ENCODE measurements at regions not wholly inside any gene's neighbourhood (a gene's known extent, or its start where the extent isn't known, plus 50 kb on each side); places are given as distances from the start of the nearest gene placed in this dataset.

DNA sequence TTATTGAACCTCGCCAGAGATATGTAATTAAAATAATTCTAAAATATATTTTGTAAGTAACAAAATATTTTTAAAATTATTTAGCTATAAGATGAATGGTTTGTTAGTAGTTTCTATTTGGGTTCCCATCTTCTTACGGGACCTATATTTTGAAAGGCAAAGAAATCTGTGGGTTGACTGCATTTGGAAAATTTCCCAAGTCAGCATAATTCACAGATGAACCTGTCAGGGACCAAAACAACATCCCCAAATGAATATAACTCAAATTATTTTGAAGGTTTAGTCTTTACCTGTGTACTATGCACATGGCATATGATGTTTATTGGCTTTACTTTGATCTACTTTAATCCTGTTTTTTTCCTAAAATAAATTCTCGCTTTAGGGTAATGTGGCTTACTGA lies 607.4 kb upstream of the JAG1 start:
- Mint-ChIP-seq H3K27ac (no peak overlapping the region), H3K4me3 (no peak overlapping the region), H3K9me3 (no peaks in the 10 kb centered on the region), H3K4me1 (ENCODE audit: low read depth) (no peaks in the 10 kb centered on the region), H3K36me3 (ENCODE audit: low read depth) (no peaks in the 10 kb centered on the region), H3K27me3 (no peaks in the 10 kb centered on the region)
- DNase-seq = no peak

DNA sequence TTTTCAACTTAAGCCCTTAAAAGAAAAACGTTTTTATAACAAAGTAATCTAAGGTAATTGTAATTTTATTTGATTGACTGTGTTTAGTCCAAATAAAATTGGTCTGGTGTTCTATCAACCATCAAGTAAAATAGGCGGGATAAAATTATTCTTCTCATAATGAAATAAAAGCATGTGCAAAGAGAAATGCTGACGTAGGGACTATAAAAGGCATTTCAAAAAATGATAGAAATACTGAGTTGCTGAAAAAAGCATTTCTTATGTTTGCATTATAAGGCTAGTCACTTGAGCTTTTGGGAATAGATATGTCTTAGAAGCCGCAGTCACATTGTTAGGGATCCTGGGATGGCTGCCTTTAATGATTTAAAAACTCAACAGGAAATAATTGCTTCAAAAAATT lies 608.0 kb upstream of the JAG1 start:
- no peak overlapping the region for H3K4me3 Mint-ChIP-seq
- DNase-seq = no peak

DNA sequence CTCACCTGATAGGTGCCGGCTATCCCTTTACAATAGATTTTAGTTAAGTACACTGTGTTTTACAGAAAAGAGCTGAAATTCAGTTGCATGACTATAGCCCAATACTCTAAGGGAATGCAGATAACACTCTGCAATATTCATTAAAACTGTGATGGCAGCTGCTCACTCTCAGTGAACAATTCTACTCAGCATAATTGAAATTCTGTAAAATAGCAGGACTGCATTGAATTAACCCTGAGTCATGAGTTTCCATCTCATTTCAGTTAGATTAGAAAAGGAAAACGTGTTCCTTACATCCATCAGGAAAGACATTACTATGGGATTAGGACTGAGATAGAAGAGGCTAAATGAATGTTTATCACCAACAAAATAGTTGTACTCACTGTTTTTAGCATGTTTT lies 613.3 kb upstream of the JAG1 start:
- H3K36me3 Mint-ChIP-seq (ENCODE audit: low read depth) = no peaks in the 10 kb centered on the region
- no peaks in the 10 kb centered on the region for H3K9me3 Mint-ChIP-seq
- H3K27me3 Mint-ChIP-seq = no peaks in the 10 kb centered on the region
- no peak overlapping the region for H3K4me3 Mint-ChIP-seq
- no peak overlapping the region for H3K27ac Mint-ChIP-seq
- no peak for DNase-seq
- H3K4me1 Mint-ChIP-seq (ENCODE audit: low read depth) = no peaks in the 10 kb centered on the region

More for the DNA sequence above, 608.0 kb upstream of the JAG1 start:
- Mint-ChIP-seq H3K4me1 (ENCODE audit: low read depth) (no peaks in the 10 kb centered on the region), H3K27ac (no peak overlapping the region), H3K9me3 (no peaks in the 10 kb centered on the region), H3K36me3 (ENCODE audit: low read depth) (no peaks in the 10 kb centered on the region), H3K27me3 (no peaks in the 10 kb centered on the region)

DNA sequence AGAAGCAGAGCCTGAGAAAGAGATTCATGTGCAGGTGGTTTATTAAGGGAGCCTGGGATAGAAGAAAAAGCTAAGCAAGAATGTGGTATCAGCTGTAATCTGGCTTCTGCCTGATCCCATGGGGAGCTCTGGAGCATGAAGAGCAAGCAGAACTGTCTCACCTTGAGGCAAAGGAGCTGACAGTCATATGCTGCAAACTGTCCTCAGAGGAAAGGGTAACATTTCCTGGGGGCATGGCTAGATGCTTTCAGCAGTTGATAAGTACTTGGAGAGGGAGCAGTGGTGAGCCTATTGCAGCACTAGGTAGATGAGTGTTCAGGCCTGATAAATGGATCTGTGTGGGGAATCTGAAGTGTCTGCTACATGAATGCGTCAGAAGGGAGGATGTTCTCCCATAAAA lies 621.5 kb upstream of the BTBD3 start:
- peaks cover 3% of the 10 kb centered on the region for H3K9me3 Mint-ChIP-seq

DNA sequence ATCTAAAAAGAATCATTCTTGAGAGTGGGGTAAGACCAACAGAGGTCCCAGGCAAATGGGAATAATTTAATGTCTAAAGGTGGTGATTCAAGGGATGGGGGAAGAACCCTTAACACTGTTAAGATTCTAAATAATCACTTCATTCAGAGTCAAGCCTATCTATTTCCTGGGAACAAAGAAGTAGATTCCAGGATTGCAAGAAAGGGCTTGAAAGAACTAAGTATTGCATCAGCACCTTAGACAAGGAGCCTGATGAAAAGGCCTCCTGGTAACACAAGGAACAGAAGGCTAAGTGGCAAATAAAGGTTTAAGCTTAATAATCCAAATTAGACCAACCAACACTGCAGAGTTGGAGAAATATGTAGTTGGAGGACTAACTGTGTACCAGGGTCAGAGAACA lies 620.7 kb upstream of the BTBD3 start:
- DNase-seq = no peak
- Mint-ChIP-seq H3K27ac (no peak overlapping the region), H3K36me3 (ENCODE audit: low read depth) (no peaks in the 10 kb centered on the region), H3K4me3 (no peak overlapping the region), H3K27me3 (no peaks in the 10 kb centered on the region), H3K9me3 (peaks cover 3% of the 10 kb centered on the region), H3K4me1 (ENCODE audit: low read depth) (no peaks in the 10 kb centered on the region)

More for the DNA sequence above, 621.5 kb upstream of the BTBD3 start:
- Mint-ChIP-seq H3K4me3 (no peak overlapping the region), H3K36me3 (ENCODE audit: low read depth) (no peaks in the 10 kb centered on the region), H3K4me1 (ENCODE audit: low read depth) (no peaks in the 10 kb centered on the region), H3K27ac (no peak overlapping the region), H3K27me3 (no peaks in the 10 kb centered on the region)
- no peak for DNase-seq

GRCh38 chr20:11301699-11302098 lies 616.0 kb upstream of the BTBD3 start:
- Mint-ChIP-seq H3K4me3 (no peak overlapping the region), H3K9me3 (no peaks in the 10 kb centered on the region)
- DNase-seq = no peak

DNA sequence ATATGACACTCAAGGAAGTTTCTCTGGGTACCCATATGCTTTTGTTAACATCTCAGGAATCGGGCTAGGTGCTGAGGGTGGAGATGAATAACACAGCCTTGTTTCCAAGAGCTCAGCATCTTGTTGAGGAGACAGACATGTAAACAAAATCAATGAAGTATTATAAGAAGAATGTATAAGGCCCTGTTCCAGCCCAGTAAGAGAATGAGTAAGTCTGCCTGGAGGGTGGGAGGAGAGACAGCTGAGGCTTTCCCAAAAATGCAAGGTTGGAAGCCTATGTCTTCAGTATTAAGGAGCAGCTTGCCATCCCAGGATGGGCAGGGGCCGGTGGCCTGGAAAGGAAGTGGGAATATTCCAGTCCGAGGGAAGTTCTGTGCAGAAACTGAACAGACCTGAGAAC lies 615.3 kb upstream of the BTBD3 start:
- no peaks in the 10 kb centered on the region for H3K36me3 Mint-ChIP-seq (ENCODE audit: low read depth)
- no peak overlapping the region for H3K27ac Mint-ChIP-seq
- H3K27me3 Mint-ChIP-seq = no peaks in the 10 kb centered on the region
- no peaks in the 10 kb centered on the region for H3K9me3 Mint-ChIP-seq
- H3K4me3 Mint-ChIP-seq = no peak overlapping the region
- DNase-seq = no peak
- no peaks in the 10 kb centered on the region for H3K4me1 Mint-ChIP-seq (ENCODE audit: low read depth)

More at GRCh38 chr20:11301699-11302098, 616.0 kb upstream of the BTBD3 start:
- Mint-ChIP-seq H3K27ac (no peak overlapping the region), H3K27me3 (no peaks in the 10 kb centered on the region), H3K36me3 (ENCODE audit: low read depth) (no peaks in the 10 kb centered on the region), H3K4me1 (ENCODE audit: low read depth) (no peaks in the 10 kb centered on the region)

- DNase-seq = no peak
- H3K4me1 Mint-ChIP-seq (ENCODE audit: low read depth) = no peaks in the 10 kb centered on the region
Measured at GRCh38 chr20:11304795-11305194, 612.9 kb upstream of the BTBD3 start.

GRCh38 chr20:11305406-11305805 lies 612.3 kb upstream of the BTBD3 start:
- Mint-ChIP-seq H3K36me3 (ENCODE audit: low read depth) (no peaks in the 10 kb centered on the region), H3K27me3 (no peaks in the 10 kb centered on the region), H3K4me1 (ENCODE audit: low read depth) (no peaks in the 10 kb centered on the region), H3K4me3 (no peak overlapping the region), H3K9me3 (no peaks in the 10 kb centered on the region), H3K27ac (no peak overlapping the region)
- no peak for DNase-seq

More at GRCh38 chr20:11304795-11305194, 612.9 kb upstream of the BTBD3 start:
- H3K36me3 Mint-ChIP-seq (ENCODE audit: low read depth) = no peaks in the 10 kb centered on the region
- H3K4me3 Mint-ChIP-seq = no peak overlapping the region
- H3K9me3 Mint-ChIP-seq = no peaks in the 10 kb centered on the region
- no peaks in the 10 kb centered on the region for H3K27me3 Mint-ChIP-seq
- H3K27ac Mint-ChIP-seq = no peak overlapping the region

DNA sequence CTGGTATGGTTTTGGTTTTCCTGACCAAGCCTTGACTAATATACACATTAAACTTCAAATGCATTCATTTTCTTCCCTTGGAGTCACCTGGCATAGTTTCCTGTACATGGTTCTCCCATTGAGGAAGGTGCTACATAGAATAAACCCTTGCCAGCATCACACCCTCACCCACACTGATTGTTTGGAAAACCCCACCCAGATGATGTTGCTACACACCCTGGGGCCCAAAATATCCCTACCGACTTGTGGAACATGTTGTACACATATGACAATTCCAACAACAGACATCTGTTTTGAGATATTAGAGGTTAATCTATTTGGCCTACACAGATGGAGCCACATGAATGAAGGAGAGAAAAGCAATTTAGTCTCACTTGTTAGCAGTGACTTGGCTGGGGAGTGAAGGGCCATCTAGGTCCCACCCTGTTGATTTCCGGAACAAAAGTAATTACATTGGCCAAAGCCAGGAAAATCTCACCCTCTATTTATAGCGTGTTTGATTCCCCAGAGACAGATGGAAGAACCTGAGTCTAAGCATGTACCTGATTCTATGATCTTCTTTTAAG lies 606.0 kb upstream of the BTBD3 start:
- Mint-ChIP-seq H3K4me1 (ENCODE audit: low read depth) (no peaks in the 10 kb centered on the region), H3K4me3 (no peak overlapping the region), H3K36me3 (ENCODE audit: low read depth) (no peaks in the 10 kb centered on the region), H3K9me3 (peaks cover 2% of the 10 kb centered on the region), H3K27ac (no peak overlapping the region), H3K27me3 (no peaks in the 10 kb centered on the region)
- DNase-seq = no peak

DNA sequence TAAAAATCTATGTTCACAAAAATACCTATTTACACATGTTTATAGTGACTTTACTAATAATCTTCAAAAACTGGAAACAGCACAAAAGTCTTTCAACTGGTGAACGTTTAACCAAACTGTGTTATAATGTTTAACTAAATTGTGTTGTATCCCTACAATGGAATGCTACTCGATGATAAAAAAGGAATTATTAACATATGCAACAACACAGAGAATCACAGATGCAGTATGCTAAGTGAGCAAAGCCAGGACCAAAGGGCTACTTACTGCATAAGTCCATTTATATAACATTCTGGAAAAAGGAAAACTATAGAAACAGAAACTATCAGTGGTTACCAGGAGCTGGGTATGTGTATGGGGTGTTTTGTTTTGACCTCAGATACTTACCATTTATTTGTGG lies 602.2 kb upstream of the BTBD3 start:
- no peaks in the 10 kb centered on the region for H3K36me3 Mint-ChIP-seq (ENCODE audit: low read depth)
- H3K4me1 Mint-ChIP-seq (ENCODE audit: low read depth) = no peaks in the 10 kb centered on the region
- no peak for DNase-seq
- H3K4me3 Mint-ChIP-seq = no peak overlapping the region
- no peaks in the 10 kb centered on the region for H3K27me3 Mint-ChIP-seq
- peaks cover 8% of the 10 kb centered on the region for H3K9me3 Mint-ChIP-seq
- no peak overlapping the region for H3K27ac Mint-ChIP-seq

- Mint-ChIP-seq H3K27ac (no peak overlapping the region), H3K4me1 (ENCODE audit: low read depth) (no peaks in the 10 kb centered on the region), H3K9me3 (peaks cover 8% of the 10 kb centered on the region), H3K4me3 (no peak overlapping the region), H3K36me3 (ENCODE audit: low read depth) (no peaks in the 10 kb centered on the region), H3K27me3 (no peaks in the 10 kb centered on the region)
- no peak for DNase-seq
Measured at GRCh38 chr20:11316244-11316643, 601.4 kb upstream of the BTBD3 start.

DNA sequence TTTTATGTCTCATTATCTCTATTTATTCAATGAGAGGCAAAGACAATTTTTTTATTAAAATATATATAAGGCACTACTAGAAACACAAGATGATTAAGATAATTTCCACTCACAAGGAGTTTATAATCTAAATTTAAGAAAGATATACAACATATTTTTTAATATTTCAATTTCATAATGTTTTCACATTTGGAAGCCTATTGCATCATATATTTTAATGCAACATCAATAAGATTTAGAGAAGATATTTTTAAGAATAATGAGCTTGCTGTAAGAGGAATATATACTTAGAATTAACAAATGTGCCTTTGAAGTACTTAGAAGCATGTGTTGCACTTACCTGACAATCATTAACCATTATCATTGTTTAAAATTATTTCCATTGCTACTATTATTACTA lies 597.7 kb upstream of the BTBD3 start:
- H3K4me1 Mint-ChIP-seq (ENCODE audit: low read depth) = no peaks in the 10 kb centered on the region
- H3K27ac Mint-ChIP-seq = no peak overlapping the region
- DNase-seq = no peak
- peaks cover 13% of the 10 kb centered on the region for H3K9me3 Mint-ChIP-seq
- no peaks in the 10 kb centered on the region for H3K27me3 Mint-ChIP-seq
- no peak overlapping the region for H3K4me3 Mint-ChIP-seq
- H3K36me3 Mint-ChIP-seq (ENCODE audit: low read depth) = no peaks in the 10 kb centered on the region

- Mint-ChIP-seq H3K9me3 (peaks cover 15% of the 10 kb centered on the region), H3K36me3 (ENCODE audit: low read depth) (no peaks in the 10 kb centered on the region), H3K4me1 (ENCODE audit: low read depth) (no peaks in the 10 kb centered on the region), H3K4me3 (no peak overlapping the region), H3K27ac (no peak overlapping the region), H3K27me3 (no peaks in the 10 kb centered on the region)
- no peak for DNase-seq
Measured at GRCh38 chr20:11323816-11324215, 593.9 kb upstream of the BTBD3 start.

DNA sequence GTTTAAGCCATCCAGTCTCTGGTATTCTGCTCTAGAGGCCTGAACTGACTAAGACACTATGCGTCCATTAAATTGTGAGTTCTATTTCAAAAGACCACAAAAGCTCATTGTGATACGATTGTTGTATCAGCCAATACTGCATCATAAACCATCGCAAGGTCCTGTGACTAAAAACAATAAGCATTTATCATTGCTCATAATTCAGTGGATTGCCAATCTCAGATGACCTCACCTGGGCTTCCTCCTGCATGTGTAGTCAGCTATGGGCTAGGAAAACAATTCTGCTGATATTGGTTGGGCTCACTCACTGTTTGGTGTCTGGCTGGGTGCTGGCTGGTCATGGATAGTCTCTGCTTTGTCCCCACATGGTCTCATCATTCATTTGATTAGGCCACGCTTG lies 592.7 kb upstream of the BTBD3 start:
- H3K9me3 Mint-ChIP-seq = peaks cover 17% of the 10 kb centered on the region
- no peak for DNase-seq
- no peaks in the 10 kb centered on the region for H3K4me1 Mint-ChIP-seq (ENCODE audit: low read depth)
- H3K4me3 Mint-ChIP-seq = no peak overlapping the region
- H3K36me3 Mint-ChIP-seq (ENCODE audit: low read depth) = no peaks in the 10 kb centered on the region
- H3K27me3 Mint-ChIP-seq = no peaks in the 10 kb centered on the region
- no peak overlapping the region for H3K27ac Mint-ChIP-seq

DNA sequence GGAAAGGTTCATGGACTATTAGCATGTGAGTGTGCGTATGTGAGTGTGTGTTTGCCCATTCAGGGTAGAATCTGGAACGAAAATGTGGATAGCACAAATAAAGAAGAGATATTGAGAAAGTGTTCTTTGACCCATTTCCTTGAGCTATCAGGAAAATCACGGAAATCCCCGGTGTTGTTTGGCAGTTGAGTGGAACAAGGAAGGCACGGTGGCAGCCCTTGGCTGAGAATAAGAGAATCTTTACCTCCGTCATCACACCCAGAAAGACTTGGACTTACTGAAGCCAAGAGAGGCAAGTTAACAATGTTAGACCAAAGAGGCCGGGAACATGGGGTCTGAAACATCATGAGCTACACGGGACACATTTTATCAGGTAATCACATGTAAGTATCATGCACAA lies 588.9 kb upstream of the BTBD3 start:
- Mint-ChIP-seq H3K9me3 (peaks cover 19% of the 10 kb centered on the region), H3K36me3 (ENCODE audit: low read depth) (no peaks in the 10 kb centered on the region), H3K4me1 (ENCODE audit: low read depth) (no peaks in the 10 kb centered on the region), H3K27ac (no peak overlapping the region), H3K27me3 (no peaks in the 10 kb centered on the region), H3K4me3 (no peak overlapping the region)
- no peak for DNase-seq
